AG04450 (cell line): ENCODE measurements at regions not wholly inside any gene's neighbourhood (a gene's known extent, or its start where the extent isn't known, plus 50 kb on each side); places are given as distances from the start of the nearest gene placed in this dataset.

Source experiments
- CTCF ChIA-PET: fragments of 300-600, 350-600 bp; formaldehyde crosslinking; extraction: SDS; loops from one replicate; lab custom pipeline; 2022; ENCODE audit warnings: antibody characterized with exemption, inconsistent platforms; lab: Charles Lee
- POLR2A ChIA-PET: fragments of 350-600 bp; formaldehyde crosslinking; extraction: SDS; loops from one replicate; lab custom pipeline; 2021; ENCODE audit warnings: antibody characterized with exemption, inconsistent platforms; lab: Yijun Ruan, JAX
- DNase-seq: peaks from one replicate; pipeline ENCODE4 v3.0.0-alpha.2; 2011; ENCODE audit warnings: low read depth, low spot score
- H3K27ac ChIP-seq: one replicate; pipeline ENCODE4 v1.5.1; 2012; ENCODE audit warnings: low read depth, low read length, control low read depth
- H3K27me3 ChIP-seq: one replicate; pipeline ENCODE4 v1.6.0; 2012; ENCODE audit warnings: low read length; ENCODE audit not compliant: control insufficient read depth, insufficient read depth
- H3K4me3 ChIP-seq: 2 replicates; pipeline ENCODE4 v1.5.1; 2011; ENCODE audit warnings: mild to moderate bottlenecking, low read depth, low read length, control low read depth
- H3K9me3 ChIP-seq: 2 replicates; pipeline ENCODE4 v1.5.1; 2012; ENCODE audit warnings: low read length; ENCODE audit not compliant: control insufficient read depth, insufficient read depth
- TF ChIP-seq, protein P1 (sequence below): IDR thresholded peaks from 2 replicates; pipeline ENCODE4 v1.5.1; 2011; ENCODE audit warnings: low read depth, low read length, control low read depth, inconsistent platforms

DNA sequence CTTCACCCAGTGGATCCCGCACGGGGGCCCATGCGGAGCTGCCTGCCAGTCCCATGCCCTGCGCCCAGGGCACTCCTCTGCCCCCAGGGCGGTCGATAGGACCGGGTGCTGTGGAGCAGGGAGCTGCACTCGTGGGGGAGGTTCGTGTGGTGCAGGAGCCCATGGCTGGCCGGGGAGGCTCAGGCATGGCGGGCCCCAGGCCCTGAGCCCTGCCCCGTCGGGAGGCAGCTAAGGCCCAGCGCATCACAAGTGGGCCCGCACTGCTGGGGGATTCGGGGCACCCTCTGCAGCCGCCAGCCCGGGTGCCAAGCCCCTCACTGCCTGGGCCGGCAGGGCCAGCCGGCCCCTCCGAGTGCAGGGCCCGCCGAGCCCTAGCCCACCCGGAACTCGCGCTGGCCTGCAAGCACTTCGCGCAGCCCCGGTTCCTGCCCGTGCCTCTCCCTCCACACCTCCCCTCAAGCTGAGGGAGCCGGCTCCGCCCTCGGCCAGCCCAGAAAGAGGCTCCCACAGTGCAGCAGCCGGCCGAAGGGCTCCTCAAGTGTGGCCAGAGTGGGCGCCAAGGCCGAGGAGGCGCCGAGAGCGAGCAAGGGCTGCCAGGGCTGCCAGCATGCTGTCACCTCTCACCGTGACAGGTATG lies 221.1 kb upstream of the RORB start:
- no peaks in the 10 kb centered on the region for H3K27me3 ChIP-seq
- no peak for DNase-seq
- TF ChIP-seq, protein P1, sequence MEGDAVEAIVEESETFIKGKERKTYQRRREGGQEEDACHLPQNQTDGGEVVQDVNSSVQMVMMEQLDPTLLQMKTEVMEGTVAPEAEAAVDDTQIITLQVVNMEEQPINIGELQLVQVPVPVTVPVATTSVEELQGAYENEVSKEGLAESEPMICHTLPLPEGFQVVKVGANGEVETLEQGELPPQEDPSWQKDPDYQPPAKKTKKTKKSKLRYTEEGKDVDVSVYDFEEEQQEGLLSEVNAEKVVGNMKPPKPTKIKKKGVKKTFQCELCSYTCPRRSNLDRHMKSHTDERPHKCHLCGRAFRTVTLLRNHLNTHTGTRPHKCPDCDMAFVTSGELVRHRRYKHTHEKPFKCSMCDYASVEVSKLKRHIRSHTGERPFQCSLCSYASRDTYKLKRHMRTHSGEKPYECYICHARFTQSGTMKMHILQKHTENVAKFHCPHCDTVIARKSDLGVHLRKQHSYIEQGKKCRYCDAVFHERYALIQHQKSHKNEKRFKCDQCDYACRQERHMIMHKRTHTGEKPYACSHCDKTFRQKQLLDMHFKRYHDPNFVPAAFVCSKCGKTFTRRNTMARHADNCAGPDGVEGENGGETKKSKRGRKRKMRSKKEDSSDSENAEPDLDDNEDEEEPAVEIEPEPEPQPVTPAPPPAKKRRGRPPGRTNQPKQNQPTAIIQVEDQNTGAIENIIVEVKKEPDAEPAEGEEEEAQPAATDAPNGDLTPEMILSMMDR, result no peak
- ChIA-PET POLR2A (no interaction called here), CTCF (no interaction called here)
- no peak overlapping the region for H3K4me3 ChIP-seq
- H3K27ac ChIP-seq, result no peak overlapping the region
- H3K9me3 ChIP-seq, result peaks cover 21% of the 10 kb centered on the region

DNA sequence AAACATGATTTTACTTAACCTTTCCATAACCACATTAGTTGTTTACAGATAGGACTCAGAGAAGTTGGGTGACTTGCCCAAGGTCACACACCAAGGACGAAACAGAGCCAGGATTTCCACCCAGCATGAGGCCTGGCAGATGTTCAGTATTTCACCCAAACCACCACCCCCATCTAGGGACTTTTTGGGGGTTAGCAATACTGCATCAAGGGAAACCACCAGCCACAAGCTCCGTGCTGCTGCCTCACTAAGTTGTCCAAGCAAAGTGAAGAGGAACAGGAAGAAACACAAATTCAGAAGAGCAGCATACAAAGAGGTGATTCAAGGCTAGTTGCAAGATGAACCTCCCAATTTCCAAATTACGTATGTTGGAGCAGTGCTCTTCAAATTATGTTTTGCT lies 219.6 kb upstream of the RORB start:
- H3K27ac ChIP-seq, result no peak overlapping the region
- ChIA-PET POLR2A (no interaction called here), CTCF (no interaction called here)
- H3K27me3 ChIP-seq, result no peaks in the 10 kb centered on the region
- no peak for DNase-seq
- TF ChIP-seq, protein P1, result no peak
- H3K9me3 ChIP-seq, result peaks cover 27% of the 10 kb centered on the region
- no peak overlapping the region for H3K4me3 ChIP-seq

DNA sequence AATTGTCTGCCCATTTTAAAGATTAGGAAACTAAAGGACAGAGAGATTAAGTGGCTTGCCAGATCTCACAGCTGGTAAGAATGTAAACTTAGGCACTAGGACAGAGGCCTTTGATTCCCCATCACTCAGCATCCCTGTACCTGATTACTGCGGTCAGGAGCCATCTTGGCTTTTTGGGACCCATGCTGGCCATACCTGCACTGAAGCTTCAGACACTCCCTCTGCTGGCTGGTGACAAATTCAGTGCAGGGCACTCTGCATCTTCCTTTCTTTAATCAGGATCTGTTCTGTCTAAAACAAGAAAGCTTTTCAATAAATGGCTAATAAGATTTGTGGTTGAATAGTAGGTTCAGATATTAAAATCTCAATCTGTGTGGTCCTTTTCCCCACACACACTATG lies 215.5 kb upstream of the RORB start:
- POLR2A ChIA-PET, result no interaction called here
- Histone ChIP-seq H3K27me3 (no peaks in the 10 kb centered on the region), H3K4me3 (no peak overlapping the region), H3K27ac (no peak overlapping the region), H3K9me3 (peaks cover 15% of the 10 kb centered on the region)
- TF ChIP-seq, protein P1, result no peak
- CTCF ChIA-PET, result no interaction called here
- DNase-seq, result no peak

DNA sequence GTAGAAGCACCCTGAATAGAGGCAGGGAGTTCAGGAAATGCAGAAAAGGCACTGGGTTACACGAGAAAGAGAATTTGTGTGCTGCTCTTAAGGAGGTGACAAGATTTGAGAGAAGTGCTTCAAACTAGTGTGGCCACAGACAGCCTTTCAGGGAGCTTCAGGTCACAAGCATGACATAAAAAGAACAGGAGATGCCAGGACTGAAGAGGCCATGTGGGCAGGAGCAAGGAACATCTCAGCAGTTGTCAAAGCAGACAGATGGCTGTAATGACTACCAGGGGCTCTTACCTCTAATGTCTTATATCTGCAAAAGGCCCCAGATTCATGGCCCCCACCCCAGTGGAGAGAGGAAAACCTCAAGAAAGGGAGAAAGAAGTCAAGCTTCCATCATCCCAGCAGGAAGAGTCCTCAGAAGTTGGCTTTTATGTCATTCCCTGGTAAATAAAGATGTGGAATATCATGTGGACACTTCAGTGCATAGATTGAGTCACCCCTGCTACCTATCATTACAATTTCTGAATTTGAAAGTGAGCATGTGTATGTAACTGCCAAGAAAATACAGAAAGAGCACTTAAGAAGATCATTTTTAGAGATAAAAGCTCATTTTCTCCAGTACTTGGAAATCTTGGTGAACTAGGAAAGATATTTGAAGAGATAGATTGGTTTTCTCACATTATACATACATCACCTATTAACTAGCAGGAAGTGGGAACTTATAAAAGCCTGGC lies 214.4 kb upstream of the RORB start:
- CTCF ChIA-PET, result no interaction called here
- no peak for DNase-seq
- Histone ChIP-seq H3K4me3 (no peak overlapping the region), H3K27me3 (no peaks in the 10 kb centered on the region), H3K27ac (no peak overlapping the region), H3K9me3 (peaks cover 12% of the 10 kb centered on the region)
- TF ChIP-seq, protein P1, result no peak
- POLR2A ChIA-PET, result no interaction called here
